ENCODE measurements at regions not wholly inside any gene's neighbourhood (a gene's known extent, or its start where the extent isn't known, plus 50 kb on each side); places are given as distances from the start of the nearest gene placed in this dataset.
"Not testable (repeated sequence)": the region's sequence is repeated elsewhere in the genome, so short reads cannot be mapped to it uniquely, and the experiment has no call there.

- DNase-seq (ENCODE audit: low read depth, low spot score) = peak; percentile 84
- H3K4me3 ChIP-seq = peak overlapping the region; percentile 70
- peak overlapping the region; percentile 99 for H3K27ac ChIP-seq
- H3K9ac ChIP-seq (ENCODE audit: insufficient read length) = peak overlapping the region; percentile 86
- no peak; the same call in 1 of the 2 replicates for TF ChIP-seq POLR2AphosphoS5 (IDR thresholded peaks at IDR 0.05; ENCODE audit: borderline replicate concordance, low read depth, low read length)
- TF ChIP-seq EZH2 (IDR thresholded peaks at IDR 0.05) = no peak
- no peak for TF ChIP-seq FOXP2 (optimal IDR thresholded peaks at IDR 0.05; ENCODE audit: control extremely low read depth, extremely low read length, insufficient read depth)
- 0 out of 2 replicates have a peak, but pooled peaks cover 3% of the 10 kb centered on the region for H3K9me3 ChIP-seq (ENCODE audit: low read depth, low read length)
- H3K36me3 ChIP-seq (ENCODE audit: insufficient read depth, low read length) = no peaks in the 10 kb centered on the region
These were observed 314.8 kb upstream of the CXADR start for GRCh38 chr21:17197996-17198395.

GRCh38 chr21:17200250-17200649 is 312.6 kb upstream of the CXADR start:
- Histone ChIP-seq H3K36me3 (ENCODE audit: insufficient read depth, low read length) (no peaks in the 10 kb centered on the region), H3K9me3 (ENCODE audit: low read depth, low read length) (0 out of 2 replicates have a peak, but pooled peaks cover 3% of the 10 kb centered on the region), H3K27ac (no peak overlapping the region), H3K4me3 (no peak overlapping the region), H3K9ac (ENCODE audit: insufficient read length) (no peak overlapping the region)
- DNase-seq (ENCODE audit: low read depth, low spot score) = no peak
- TF ChIP-seq FOXP2 (optimal IDR thresholded peaks at IDR 0.05; ENCODE audit: control extremely low read depth, extremely low read length, insufficient read depth) (no peak), POLR2AphosphoS5 (IDR thresholded peaks at IDR 0.05; ENCODE audit: borderline replicate concordance, low read depth, low read length) (no peak), EZH2 (IDR thresholded peaks at IDR 0.05) (no peak)

DNA sequence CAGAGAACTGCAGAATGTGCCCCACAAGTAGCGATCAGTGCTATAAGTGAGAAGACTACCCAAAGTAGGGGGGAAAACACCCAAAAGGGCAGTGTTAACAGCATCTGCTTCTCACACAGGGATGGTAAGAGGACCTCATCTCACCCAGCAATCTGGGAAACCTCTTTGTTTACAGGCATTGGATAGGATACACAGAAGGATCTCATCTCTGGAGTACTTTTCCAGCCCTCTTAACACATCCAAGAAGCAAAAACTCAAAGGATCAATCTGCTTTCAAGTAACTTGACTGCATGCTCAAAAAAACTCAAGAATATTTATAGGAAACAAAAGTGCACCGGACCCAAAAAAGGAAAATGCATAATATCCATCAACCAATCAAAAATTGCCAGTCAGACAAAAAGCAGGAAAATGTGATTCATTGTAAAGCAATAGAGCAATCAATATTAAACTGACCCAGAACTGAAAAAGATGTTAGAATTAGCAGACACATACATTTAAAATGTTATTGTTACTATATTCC is 311.0 kb upstream of the CXADR start:
- 0 out of 2 replicates have a peak, but pooled peaks cover 3% of the 10 kb centered on the region for H3K9me3 ChIP-seq (ENCODE audit: low read depth, low read length)
- no peak overlapping the region for H3K4me3 ChIP-seq
- TF ChIP-seq FOXP2 (optimal IDR thresholded peaks at IDR 0.05; ENCODE audit: control extremely low read depth, extremely low read length, insufficient read depth) (no peak), POLR2AphosphoS5 (IDR thresholded peaks at IDR 0.05; ENCODE audit: borderline replicate concordance, low read depth, low read length) (no peak), EZH2 (IDR thresholded peaks at IDR 0.05) (no peak)
- H3K9ac ChIP-seq (ENCODE audit: insufficient read length) = no peak overlapping the region
- no peaks in the 10 kb centered on the region for H3K36me3 ChIP-seq (ENCODE audit: insufficient read depth, low read length)
- H3K27ac ChIP-seq = no peak overlapping the region
- no peak for DNase-seq (ENCODE audit: low read depth, low spot score)

DNA sequence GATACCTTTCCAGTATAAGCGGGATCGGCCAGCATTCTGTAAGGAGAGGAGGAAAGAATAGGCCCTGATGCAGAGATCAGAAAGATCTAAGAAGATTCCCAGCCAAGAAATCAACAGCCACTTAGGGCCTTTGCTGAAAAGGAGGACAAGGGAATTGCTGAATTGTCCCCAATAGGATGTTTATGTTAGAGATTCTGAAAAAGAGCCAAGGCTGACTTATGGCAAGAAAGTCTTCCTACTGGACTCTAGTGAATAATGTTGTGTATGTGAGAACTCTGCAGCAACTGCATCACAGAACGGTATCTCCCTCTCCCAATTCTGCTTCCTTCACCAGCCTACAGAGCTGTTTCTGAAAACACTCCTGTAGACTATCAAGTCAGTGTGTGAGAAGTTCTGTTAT is 298.0 kb upstream of the CXADR start:
- no peak overlapping the region for H3K27ac ChIP-seq
- no peaks in the 10 kb centered on the region for H3K36me3 ChIP-seq (ENCODE audit: insufficient read depth, low read length)
- no peak overlapping the region for H3K4me3 ChIP-seq
- H3K9me3 ChIP-seq (ENCODE audit: low read depth, low read length) = no peaks in the 10 kb centered on the region
- TF ChIP-seq EZH2 (IDR thresholded peaks at IDR 0.05) (no peak), FOXP2 (optimal IDR thresholded peaks at IDR 0.05; ENCODE audit: control extremely low read depth, extremely low read length, insufficient read depth) (no peak), POLR2AphosphoS5 (IDR thresholded peaks at IDR 0.05; ENCODE audit: borderline replicate concordance, low read depth, low read length) (no peak)
- no peak overlapping the region for H3K9ac ChIP-seq (ENCODE audit: insufficient read length)
- DNase-seq (ENCODE audit: low read depth, low spot score) = no peak

- not testable (repeated sequence) for DNase-seq (ENCODE audit: low read depth, low spot score); H3K27ac ChIP-seq
These were observed 293.8 kb upstream of the CXADR start for GRCh38 chr21:17219050-17219449.

DNA sequence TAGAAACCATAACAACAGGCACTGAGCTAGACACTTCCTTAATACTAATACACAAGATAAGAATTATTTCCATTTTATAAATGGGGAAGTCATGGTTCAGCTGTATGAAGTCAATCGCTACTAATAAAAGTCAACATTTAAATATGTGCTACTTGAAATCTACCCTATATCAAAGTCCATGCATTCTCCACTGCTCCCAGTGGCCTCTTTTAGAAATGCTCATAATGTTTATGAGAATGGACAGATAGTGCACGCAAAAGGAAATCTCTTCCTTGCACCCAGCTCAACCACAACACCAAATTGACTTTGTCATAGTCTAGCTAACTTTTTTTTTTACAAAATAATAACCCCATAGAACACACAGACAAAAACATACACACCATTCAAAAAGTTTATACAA is 281.7 kb upstream of the CXADR start:
- no peak for DNase-seq (ENCODE audit: low read depth, low spot score)
- Histone ChIP-seq H3K9ac (ENCODE audit: insufficient read length) (no peak overlapping the region), H3K4me3 (no peak overlapping the region), H3K9me3 (ENCODE audit: low read depth, low read length) (peaks cover 3% of the 10 kb centered on the region; the same call in 1 of the 2 replicates), H3K36me3 (ENCODE audit: insufficient read depth, low read length) (no peaks in the 10 kb centered on the region), H3K27ac (no peak overlapping the region)
- no peak for TF ChIP-seq FOXP2 (optimal IDR thresholded peaks at IDR 0.05; ENCODE audit: control extremely low read depth, extremely low read length, insufficient read depth)
- no peak for TF ChIP-seq POLR2AphosphoS5 (IDR thresholded peaks at IDR 0.05; ENCODE audit: borderline replicate concordance, low read depth, low read length)
- TF ChIP-seq EZH2 (IDR thresholded peaks at IDR 0.05) = no peak

More at GRCh38 chr21:17219050-17219449, 293.8 kb upstream of the CXADR start:
- not testable (repeated sequence) for H3K36me3 ChIP-seq (ENCODE audit: insufficient read depth, low read length); H3K4me3 ChIP-seq; H3K9me3 ChIP-seq (ENCODE audit: low read depth, low read length); H3K9ac ChIP-seq (ENCODE audit: insufficient read length)

- TF ChIP-seq EZH2 (IDR thresholded peaks at IDR 0.05) (no peak), POLR2AphosphoS5 (IDR thresholded peaks at IDR 0.05; ENCODE audit: borderline replicate concordance, low read depth, low read length) (no peak), FOXP2 (optimal IDR thresholded peaks at IDR 0.05; ENCODE audit: control extremely low read depth, extremely low read length, insufficient read depth) (no peak)
- no peak for DNase-seq (ENCODE audit: low read depth, low spot score)
- Histone ChIP-seq H3K9me3 (ENCODE audit: low read depth, low read length) (peaks cover 3% of the 10 kb centered on the region; the same call in 1 of the 2 replicates), H3K27ac (peak overlapping the region; percentile 73), H3K4me3 (peak overlapping the region; percentile 37; the same call in 1 of the 2 replicates), H3K36me3 (ENCODE audit: insufficient read depth, low read length) (no peaks in the 10 kb centered on the region), H3K9ac (ENCODE audit: insufficient read length) (no peak overlapping the region)
These were observed 281.1 kb upstream of the CXADR start for GRCh38 chr21:17231771-17232170.

DNA sequence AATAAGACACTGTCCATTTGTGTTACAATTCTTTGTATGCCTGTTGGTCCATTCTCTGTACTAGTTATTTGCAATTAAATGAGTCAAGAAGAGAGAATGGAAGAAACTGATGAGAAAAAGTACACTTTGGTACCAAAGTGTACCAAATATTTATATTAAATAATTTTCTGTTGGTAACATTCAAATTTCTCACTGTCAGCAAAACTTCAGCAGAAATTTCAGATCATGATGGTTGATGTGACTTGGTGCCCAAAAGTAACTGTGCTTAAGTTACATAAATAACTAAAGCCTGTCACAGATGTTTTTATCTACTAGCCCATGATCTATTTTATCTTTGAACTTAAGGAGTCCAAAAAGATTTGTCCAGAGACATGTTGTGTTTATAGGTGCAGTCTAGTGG is 274.4 kb upstream of the CXADR start:
- Histone ChIP-seq H3K4me3 (no peak overlapping the region), H3K36me3 (ENCODE audit: insufficient read depth, low read length) (no peaks in the 10 kb centered on the region), H3K27ac (no peak overlapping the region), H3K9ac (ENCODE audit: insufficient read length) (no peak overlapping the region), H3K9me3 (ENCODE audit: low read depth, low read length) (no peaks in the 10 kb centered on the region)
- TF ChIP-seq EZH2 (IDR thresholded peaks at IDR 0.05) (no peak), POLR2AphosphoS5 (IDR thresholded peaks at IDR 0.05; ENCODE audit: borderline replicate concordance, low read depth, low read length) (no peak), FOXP2 (optimal IDR thresholded peaks at IDR 0.05; ENCODE audit: control extremely low read depth, extremely low read length, insufficient read depth) (no peak)
- no peak for DNase-seq (ENCODE audit: low read depth, low spot score)

GRCh38 chr21:17250778-17251241 is 262.0 kb upstream of the CXADR start:
- no peak for DNase-seq (ENCODE audit: low read depth, low spot score)
- no peak for TF ChIP-seq FOXP2 (optimal IDR thresholded peaks at IDR 0.05; ENCODE audit: control extremely low read depth, extremely low read length, insufficient read depth)
- no peak for TF ChIP-seq EZH2 (IDR thresholded peaks at IDR 0.05)
- no peak for TF ChIP-seq POLR2AphosphoS5 (IDR thresholded peaks at IDR 0.05; ENCODE audit: borderline replicate concordance, low read depth, low read length)
- H3K9me3 ChIP-seq (ENCODE audit: low read depth, low read length) = no peaks in the 10 kb centered on the region
- no peaks in the 10 kb centered on the region for H3K36me3 ChIP-seq (ENCODE audit: insufficient read depth, low read length)
- no peak overlapping the region for H3K27ac ChIP-seq
- H3K9ac ChIP-seq (ENCODE audit: insufficient read length) = no peak overlapping the region
- no peak overlapping the region for H3K4me3 ChIP-seq

Measured in SK-N-MC (cell line).